H9 (cell line): ENCODE measurements at regions not wholly inside any gene's neighbourhood (a gene's known extent, or its start where the extent isn't known, plus 50 kb on each side); places are given as distances from the start of the nearest gene placed in this dataset.

Experiments
- DNase-seq: peaks from one replicate; pipeline ENCODE4 v3.0.0-alpha.2; 2017
- H2AFZ ChIP-seq: one replicate; pipeline ENCODE4 v1.6.1; 2013; ENCODE audit warnings: mild to moderate bottlenecking, low read length, control low read depth, moderate library complexity
- H2AK5ac ChIP-seq: 2 replicates; pipeline ENCODE4 v1.6.1; 2013; ENCODE audit warnings: low read length, control low read depth, mixed read lengths; ENCODE audit not compliant: insufficient read length
- H2BK120ac ChIP-seq: one replicate; pipeline ENCODE4 v1.6.1; 2013; ENCODE audit warnings: low read depth, mild to moderate bottlenecking, low read length, control low read depth, inconsistent platforms; ENCODE audit not compliant: poor library complexity, severe bottlenecking
- H2BK12ac ChIP-seq: 2 replicates; pipeline ENCODE4 v1.6.1; 2013; ENCODE audit warnings: low read length, control low read depth, mixed read lengths, low read depth; ENCODE audit not compliant: insufficient read length
- H2BK15ac ChIP-seq: 2 replicates; pipeline ENCODE4 v1.6.1; 2013; ENCODE audit warnings: low read depth, low read length, control low read depth
- H2BK20ac ChIP-seq: one replicate; pipeline ENCODE4 v1.6.1; 2013; ENCODE audit warnings: low read depth, mild to moderate bottlenecking, low read length, control low read depth, inconsistent platforms; ENCODE audit not compliant: poor library complexity, severe bottlenecking
- H2BK5ac ChIP-seq: 2 replicates; pipeline ENCODE4 v1.6.1; 2013; ENCODE audit warnings: low read length, control low read depth, mixed read lengths; ENCODE audit not compliant: insufficient read length
- H3K14ac ChIP-seq: 2 replicates; pipeline ENCODE4 v1.6.1; 2013; ENCODE audit warnings: low read length, control low read depth; ENCODE audit not compliant: insufficient read depth
- H3K18ac ChIP-seq: 2 replicates; pipeline ENCODE4 v1.6.1; 2013; ENCODE audit warnings: low read depth, mild to moderate bottlenecking, mixed read lengths, low read length, control low read depth; ENCODE audit not compliant: insufficient read length
- H3K23ac ChIP-seq: 2 replicates; pipeline ENCODE4 v1.6.1; 2013; ENCODE audit warnings: low read length, control low read depth, mixed read lengths, low read depth; ENCODE audit not compliant: insufficient read length
- H3K23me2 ChIP-seq: 2 replicates; pipeline ENCODE4 v1.6.1; 2013; ENCODE audit warnings: low read depth, mild to moderate bottlenecking, mixed read lengths, low read length, control low read depth; ENCODE audit not compliant: insufficient read length, poor library complexity, severe bottlenecking
- H3K27ac ChIP-seq: 2 replicates; pipeline ENCODE4 v1.5.1; 2013; ENCODE audit warnings: low read length, control low read depth, mixed read lengths, low read depth; ENCODE audit not compliant: insufficient read length
- H3K27me3 ChIP-seq: 2 replicates; pipeline ENCODE4 v1.6.1; 2013; ENCODE audit warnings: low read length, control low read depth, inconsistent platforms; ENCODE audit not compliant: insufficient read depth
- H3K4ac ChIP-seq: 2 replicates; pipeline ENCODE4 v1.6.1; 2013; ENCODE audit warnings: low read depth, mild to moderate bottlenecking, control low read depth, inconsistent platforms, low read length, moderate library complexity
- H3K4me1 ChIP-seq: 2 replicates; pipeline ENCODE4 v1.6.1; 2013; ENCODE audit warnings: low read length, control low read depth, inconsistent platforms; ENCODE audit not compliant: insufficient read depth
- H3K4me2 ChIP-seq: 2 replicates; pipeline ENCODE4 v1.6.1; 2013; ENCODE audit warnings: low read length, control low read depth, mixed read lengths; ENCODE audit not compliant: insufficient read length, insufficient read depth
- H3K56ac ChIP-seq: 2 replicates; pipeline ENCODE4 v1.6.1; 2013; ENCODE audit warnings: low read depth, mild to moderate bottlenecking, mixed read lengths, low read length, control low read depth; ENCODE audit not compliant: insufficient read length
- H3K79me1 ChIP-seq: 2 replicates; pipeline ENCODE4 v1.6.1; 2013; ENCODE audit warnings: low read depth, mild to moderate bottlenecking, moderate library complexity, low read length, control low read depth, inconsistent platforms; ENCODE audit not compliant: insufficient read depth, poor library complexity, severe bottlenecking
- H3K79me2 ChIP-seq: 2 replicates; pipeline ENCODE4 v1.6.1; 2013; ENCODE audit warnings: low read length, control low read depth, inconsistent platforms; ENCODE audit not compliant: insufficient read depth
- H3K9ac ChIP-seq: 2 replicates; pipeline ENCODE4 v1.6.1; 2013; ENCODE audit warnings: low read length, control low read depth, mixed read lengths; ENCODE audit not compliant: insufficient read length; ENCODE audit errors: extremely low read depth
- H3K9me3 ChIP-seq: one replicate; pipeline ENCODE4 v1.6.1; 2013; ENCODE audit warnings: low read depth, low read length, inconsistent platforms; ENCODE audit not compliant: control insufficient read depth
- H3T11ph ChIP-seq: one replicate; pipeline ENCODE4 v1.6.1; 2013; ENCODE audit warnings: mild to moderate bottlenecking, low read length, control low read depth, inconsistent platforms
- H4K20me1 ChIP-seq: one replicate; pipeline ENCODE4 v1.6.1; 2013; ENCODE audit not compliant: control insufficient read depth, insufficient read length, insufficient read depth
- H4K5ac ChIP-seq: 2 replicates; pipeline ENCODE4 v1.6.1; 2013; ENCODE audit warnings: low read depth, mild to moderate bottlenecking, mixed read lengths, low read length, control low read depth; ENCODE audit not compliant: insufficient read length
- H4K8ac ChIP-seq: replicated peaks from 2 replicates; pipeline ENCODE4 v1.6.1; 2013; ENCODE audit warnings: low read length, control low read depth, mixed read lengths, low read depth; ENCODE audit not compliant: insufficient read length
- H4K91ac ChIP-seq: 2 replicates; pipeline ENCODE4 v1.6.1; 2013; ENCODE audit warnings: low read depth, mild to moderate bottlenecking, moderate library complexity, mixed read lengths, low read length, control low read depth; ENCODE audit not compliant: insufficient read length
- H3K27ac Mint-ChIP-seq, 3 experiments: 2 replicates in 2 of 3; 3 replicates in 1 of 3; pipeline ENCODE4 v1.8.0; 2020 to 2021; ENCODE audit warnings: mixed read lengths in 3 of 3, mild to moderate bottlenecking in 1 of 3, moderate library complexity in 1 of 3
- H3K27me3 Mint-ChIP-seq: 2 replicates; pipeline ENCODE4 v1.8.0; 2021; ENCODE audit warnings: low read depth, mild to moderate bottlenecking, moderate library complexity, mixed read lengths
- H3K36me3 Mint-ChIP-seq, 3 experiments: 2 replicates in 2 of 3; 3 replicates in 1 of 3; pipeline ENCODE4 v1.8.0; 2020 to 2021; ENCODE audit warnings: low read depth in 3 of 3, mixed read lengths in 3 of 3; ENCODE audit not compliant: insufficient read depth in 1 of 3
- H3K4me1 Mint-ChIP-seq, 2 experiments: 2 replicates each; pipeline ENCODE4 v1.8.0; 2020; ENCODE audit warnings: mixed read lengths in 2 of 2
- H3K4me3 Mint-ChIP-seq, 2 experiments: 2 replicates in 1 of 2; 3 replicates in 1 of 2; pipeline ENCODE4 v1.8.0; 2020 to 2021; ENCODE audit warnings: mild to moderate bottlenecking in 2 of 2, mixed read lengths in 2 of 2, moderate library complexity in 1 of 2
- H3K9me3 Mint-ChIP-seq, 2 experiments: 2 replicates in 1 of 2; 3 replicates in 1 of 2; pipeline ENCODE4 v1.8.0; 2020; ENCODE audit warnings: mild to moderate bottlenecking in 2 of 2, mixed read lengths in 2 of 2, moderate library complexity in 1 of 2
- WGBS: extraction: QIAGEN DNeasy Blood & Tissue Kit; methylation state at CpG from one replicate; pipeline ENCODE4 v1.1.7; 2013; ENCODE audit warnings: missing lambda C conversion rate, low lambda C conversion rate, mixed read lengths; ENCODE audit not compliant: insufficient read length; ENCODE audit errors: extremely low coverage; 5-methylcytosine and 5-hydroxymethylcytosine counted together
- TF ChIP-seq, protein P1 (sequence below): fragments of 200-600 bp; sonication (generic); conservative IDR thresholded peaks from 3 replicates; pipeline ENCODE4 v1.8.0; 2021; ENCODE audit warnings: antibody characterized with exemption, mild to moderate bottlenecking

DNA sequence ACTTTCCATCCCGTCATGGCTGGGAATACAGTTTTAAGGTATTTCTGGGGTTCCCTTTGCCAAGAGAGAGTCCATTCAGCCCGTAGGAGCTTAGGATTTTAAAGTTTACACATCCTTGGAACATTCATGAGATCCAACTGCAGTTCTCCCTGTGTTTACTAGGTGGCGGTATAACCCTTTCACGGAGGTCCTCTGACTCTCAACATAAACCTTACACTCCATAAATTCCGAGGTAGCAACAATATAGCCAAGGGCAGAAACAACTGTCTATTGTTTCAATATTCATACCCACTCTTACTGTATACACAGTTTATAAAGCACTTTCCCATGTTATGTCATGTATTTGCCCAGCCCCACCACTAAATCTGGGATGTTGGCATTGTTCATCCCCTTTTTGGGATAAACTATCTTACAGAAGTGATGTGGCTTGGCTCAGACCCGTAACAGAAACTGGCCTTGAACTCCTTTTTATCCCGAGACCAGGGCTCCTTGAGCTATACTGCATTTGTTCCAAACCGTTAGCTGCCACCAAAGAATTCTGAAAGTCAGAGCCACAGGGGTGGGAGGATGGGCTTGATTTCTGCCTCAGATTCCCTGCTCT, 69.2 kb upstream of the COL6A5 start:
- H3K56ac ChIP-seq = no peak overlapping the region
- Mint-ChIP-seq H3K27ac (no peak overlapping the region), H3K4me1 (no peaks in the 10 kb centered on the region), H3K36me3 (no peaks in the 10 kb centered on the region), H3K4me3 (no peak overlapping the region; a peak in 1 of 5 replicates), H3K27me3 (no peaks in the 10 kb centered on the region), H3K9me3 (no peaks in the 10 kb centered on the region)
- no peaks in the 10 kb centered on the region for H3K4me1 ChIP-seq
- no peak overlapping the region for H3K14ac ChIP-seq
- no peak overlapping the region for H3K4ac ChIP-seq
- no peaks in the 10 kb centered on the region for H3K9me3 ChIP-seq
- H2BK12ac ChIP-seq = no peak overlapping the region
- TF ChIP-seq, protein P1, sequence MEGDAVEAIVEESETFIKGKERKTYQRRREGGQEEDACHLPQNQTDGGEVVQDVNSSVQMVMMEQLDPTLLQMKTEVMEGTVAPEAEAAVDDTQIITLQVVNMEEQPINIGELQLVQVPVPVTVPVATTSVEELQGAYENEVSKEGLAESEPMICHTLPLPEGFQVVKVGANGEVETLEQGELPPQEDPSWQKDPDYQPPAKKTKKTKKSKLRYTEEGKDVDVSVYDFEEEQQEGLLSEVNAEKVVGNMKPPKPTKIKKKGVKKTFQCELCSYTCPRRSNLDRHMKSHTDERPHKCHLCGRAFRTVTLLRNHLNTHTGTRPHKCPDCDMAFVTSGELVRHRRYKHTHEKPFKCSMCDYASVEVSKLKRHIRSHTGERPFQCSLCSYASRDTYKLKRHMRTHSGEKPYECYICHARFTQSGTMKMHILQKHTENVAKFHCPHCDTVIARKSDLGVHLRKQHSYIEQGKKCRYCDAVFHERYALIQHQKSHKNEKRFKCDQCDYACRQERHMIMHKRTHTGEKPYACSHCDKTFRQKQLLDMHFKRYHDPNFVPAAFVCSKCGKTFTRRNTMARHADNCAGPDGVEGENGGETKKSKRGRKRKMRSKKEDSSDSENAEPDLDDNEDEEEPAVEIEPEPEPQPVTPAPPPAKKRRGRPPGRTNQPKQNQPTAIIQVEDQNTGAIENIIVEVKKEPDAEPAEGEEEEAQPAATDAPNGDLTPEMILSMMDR = peak; percentile 93
- no peak overlapping the region for H4K8ac ChIP-seq
- no peaks in the 10 kb centered on the region for H3K23me2 ChIP-seq
- no peak overlapping the region for H2BK15ac ChIP-seq
- no peak for DNase-seq
- no peak overlapping the region for H3K9ac ChIP-seq
- H3K23ac ChIP-seq = no peak overlapping the region
- H4K5ac ChIP-seq = no peak overlapping the region
- H3T11ph ChIP-seq = no peak overlapping the region
- H3K4me2 ChIP-seq = no peak overlapping the region
- H3K79me1 ChIP-seq = no peaks in the 10 kb centered on the region
- no peak overlapping the region for H2AK5ac ChIP-seq
- WGBS = no CpG with 5 or more reads among the region's 8 CpGs
- H2BK5ac ChIP-seq = no peak overlapping the region
- H4K91ac ChIP-seq = no peak overlapping the region
- no peak overlapping the region for H2BK20ac ChIP-seq
- H3K27ac ChIP-seq = no peak overlapping the region
- H2BK120ac ChIP-seq = no peak overlapping the region
- H4K20me1 ChIP-seq = no peaks in the 10 kb centered on the region
- no peak overlapping the region for H2AFZ ChIP-seq
- no peaks in the 10 kb centered on the region for H3K27me3 ChIP-seq
- no peaks in the 10 kb centered on the region for H3K79me2 ChIP-seq
- no peak overlapping the region for H3K18ac ChIP-seq
